BLaER1 treated with 17β-estradiol and CSF1 and Interleukin-3, amounts not matched to agents 10 nM and 100 nM (cell line): ENCODE measurements at regions not wholly inside any gene's neighbourhood (a gene's known extent, or its start where the extent isn't known, plus 50 kb on each side); places are given as distances from the start of the nearest gene placed in this dataset.

Source experiments
- H3K27ac ChIP-seq, 11 experiments: shearing (Covaris generic); formaldehyde crosslinking; 2 replicates each; pipeline ENCODE4 v1.8.1; 2022
- H3K27me3 ChIP-seq, 11 experiments: shearing (Covaris generic); formaldehyde crosslinking; 2 replicates each; pipeline ENCODE4 v1.8.1; 2022
- H3K36me3 ChIP-seq, 11 experiments: shearing (Covaris generic); formaldehyde crosslinking; 2 replicates each; pipeline ENCODE4 v1.8.1; 2022
- H3K4me1 ChIP-seq, 10 experiments: shearing (Covaris generic); formaldehyde crosslinking; 2 replicates each; pipeline ENCODE4 v1.8.1; 2022
- H3K4me2 ChIP-seq, 11 experiments: shearing (Covaris generic); formaldehyde crosslinking; 2 replicates each; pipeline ENCODE4 v1.8.1; 2022
- H3K4me3 ChIP-seq, 10 experiments: shearing (Covaris generic); formaldehyde crosslinking; 2 replicates each; pipeline ENCODE4 v1.8.1; 2022
- H3K9ac ChIP-seq, 11 experiments: shearing (Covaris generic); formaldehyde crosslinking; 2 replicates each; pipeline ENCODE4 v1.8.1; 2022
- H3K9me3 ChIP-seq, 11 experiments: shearing (Covaris generic); formaldehyde crosslinking; replicated peaks in 1 of 11; 2 replicates each; pipeline ENCODE4 v1.8.1; 2022
- H4K20me1 ChIP-seq, 11 experiments: shearing (Covaris generic); formaldehyde crosslinking; 2 replicates each; pipeline ENCODE4 v1.8.1; 2022
- Cebpa-rat ChIP-seq, 11 experiments: shearing (Covaris generic); IDR thresholded peaks; 2 replicates each; pipeline ENCODE4 v1.8.1; 2022

DNA sequence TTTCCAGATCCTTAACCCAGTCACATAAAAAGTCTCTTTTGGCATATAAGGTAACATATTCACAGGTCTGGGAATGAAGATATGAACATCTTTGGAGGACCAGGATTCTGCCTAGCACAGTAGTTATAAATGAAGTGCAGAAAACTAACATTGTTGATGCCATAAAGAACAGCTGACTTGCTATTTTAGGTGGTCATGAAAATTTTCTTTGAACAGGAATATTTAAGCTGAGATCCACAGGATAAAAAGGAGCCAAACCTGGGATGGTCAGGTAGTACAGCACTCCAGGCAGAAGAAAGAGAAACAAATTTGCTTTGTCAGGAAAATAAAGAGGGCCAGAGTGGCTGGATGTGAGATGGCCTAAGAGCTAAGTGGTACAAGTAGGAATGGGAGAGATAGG is 80.0 kb downstream of the CENPW start:
- no peak overlapping the region for H3K4me2 ChIP-seq
- no peak overlapping the region for H3K4me3 ChIP-seq
- no peaks in the 10 kb centered on the region for H3K27me3 ChIP-seq
- H3K9ac ChIP-seq: no peak overlapping the region
- no peak overlapping the region for H3K27ac ChIP-seq
- H3K9me3 ChIP-seq: peaks cover 0 to 16% (median 12%) of the 10 kb centered on the region in 11 experiments; a peak in 13 of 22 replicates
- no peaks in the 10 kb centered on the region for H3K4me1 ChIP-seq
- no peaks in the 10 kb centered on the region for H4K20me1 ChIP-seq
- TF ChIP-seq Cebpa-rat (IDR thresholded peaks at IDR 0.05): no peak
- H3K36me3 ChIP-seq: no peaks in the 10 kb centered on the region

GRCh38 chr6:126422912-126423311 is 83.0 kb downstream of the CENPW start:
- H3K4me1 ChIP-seq: no peaks in the 10 kb centered on the region
- H3K36me3 ChIP-seq: no peaks in the 10 kb centered on the region
- no peaks in the 10 kb centered on the region for H4K20me1 ChIP-seq
- H3K9ac ChIP-seq: no peak overlapping the region
- no peak overlapping the region for H3K4me2 ChIP-seq
- TF ChIP-seq Cebpa-rat (IDR thresholded peaks at IDR 0.05): no peak
- H3K4me3 ChIP-seq: no peak overlapping the region
- no peaks in the 10 kb centered on the region for H3K9me3 ChIP-seq
- no peaks in the 10 kb centered on the region for H3K27me3 ChIP-seq
- H3K27ac ChIP-seq: no peak overlapping the region

DNA sequence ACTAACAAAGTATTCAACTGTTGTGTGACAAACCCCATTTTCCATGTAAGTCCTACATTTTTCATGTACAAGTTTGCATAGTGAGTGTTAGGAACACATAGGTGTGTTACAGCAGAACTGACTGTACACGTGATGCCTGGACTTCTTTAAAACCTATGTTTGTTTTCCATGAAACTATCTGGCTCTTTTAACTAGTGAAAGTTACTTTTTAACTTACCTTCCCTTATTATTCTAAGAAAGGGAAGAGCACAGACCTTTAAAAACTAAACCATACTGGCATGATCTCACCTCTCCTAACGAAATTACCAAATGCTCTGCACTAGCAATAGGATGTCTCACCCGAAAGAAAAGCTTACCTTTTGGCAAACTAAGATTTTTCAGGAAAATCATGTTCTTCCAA is 87.8 kb downstream of the CENPW start:
- H3K27me3 ChIP-seq: no peaks in the 10 kb centered on the region
- H3K4me3 ChIP-seq: no peak overlapping the region
- H3K4me2 ChIP-seq: no peak overlapping the region
- no peak overlapping the region for H3K9ac ChIP-seq
- H3K9me3 ChIP-seq: no peaks in the 10 kb centered on the region
- H3K4me1 ChIP-seq: no peaks in the 10 kb centered on the region
- no peak for TF ChIP-seq Cebpa-rat (IDR thresholded peaks at IDR 0.05)
- no peaks in the 10 kb centered on the region for H4K20me1 ChIP-seq
- no peaks in the 10 kb centered on the region for H3K36me3 ChIP-seq
- H3K27ac ChIP-seq: no peak overlapping the region

DNA sequence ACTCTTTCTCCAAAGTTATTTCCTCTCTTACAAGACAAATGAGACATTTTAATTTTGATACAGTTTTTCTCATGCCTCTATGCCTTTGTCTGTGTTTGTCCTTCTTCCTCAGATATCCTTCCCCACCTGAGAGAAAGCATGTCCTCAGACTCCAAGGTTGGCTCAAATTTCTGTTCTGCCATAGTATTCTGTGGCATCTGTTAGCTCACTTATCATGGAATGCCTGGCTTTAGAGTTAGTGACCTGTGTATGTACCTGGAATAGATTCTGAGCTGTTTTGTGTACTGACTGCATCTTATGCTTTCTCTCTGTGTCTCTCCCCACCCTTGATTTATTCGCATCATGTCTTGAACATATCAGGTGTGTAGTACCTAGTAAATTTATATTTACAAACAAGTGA is 90.0 kb downstream of the CENPW start:
- no peak for TF ChIP-seq Cebpa-rat (IDR thresholded peaks at IDR 0.05)

GRCh38 chr6:126432564-126432963 is 92.6 kb downstream of the CENPW start:
- Histone ChIP-seq H3K9me3 (no peaks in the 10 kb centered on the region), H3K9ac (no peak overlapping the region), H3K4me2 (no peak overlapping the region), H4K20me1 (no peaks in the 10 kb centered on the region), H3K4me1 (no peaks in the 10 kb centered on the region), H3K27ac (no peak overlapping the region), H3K4me3 (no peak overlapping the region), H3K27me3 (no peaks in the 10 kb centered on the region), H3K36me3 (no peaks in the 10 kb centered on the region)
- TF ChIP-seq Cebpa-rat (IDR thresholded peaks at IDR 0.05): no peak

More for the DNA sequence above, 90.0 kb downstream of the CENPW start:
- no peak overlapping the region for H3K9ac ChIP-seq
- no peaks in the 10 kb centered on the region for H3K36me3 ChIP-seq
- no peak overlapping the region for H3K4me3 ChIP-seq
- no peaks in the 10 kb centered on the region for H3K27me3 ChIP-seq
- H3K9me3 ChIP-seq: no peaks in the 10 kb centered on the region
- no peak overlapping the region for H3K27ac ChIP-seq
- H3K4me1 ChIP-seq: no peaks in the 10 kb centered on the region
- no peak overlapping the region for H3K4me2 ChIP-seq
- no peaks in the 10 kb centered on the region for H4K20me1 ChIP-seq

GRCh38 chr6:126433927-126434326 is 94.0 kb downstream of the CENPW start:
- no peak overlapping the region for H3K4me3 ChIP-seq

DNA sequence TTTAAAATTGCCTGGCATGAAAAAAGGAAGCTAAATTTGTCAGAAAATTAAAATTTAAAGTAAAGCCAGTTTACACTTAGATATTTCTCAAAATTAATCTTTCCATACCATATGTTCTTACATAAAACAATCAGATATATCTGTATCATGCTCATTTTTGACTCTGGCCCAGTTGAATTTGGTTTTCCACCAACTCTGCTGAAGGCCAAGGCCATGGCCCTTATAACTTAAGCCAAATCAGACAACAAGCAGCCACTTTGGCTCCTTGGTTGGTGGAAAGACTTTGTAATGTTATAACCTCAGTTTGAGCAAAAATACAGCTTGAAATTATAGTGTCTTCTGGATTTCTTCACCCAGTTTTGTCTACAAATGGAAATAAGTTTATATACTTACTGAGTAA is 97.3 kb downstream of the CENPW start:
- H3K9me3 ChIP-seq: no peaks in the 10 kb centered on the region
- no peak overlapping the region for H3K4me3 ChIP-seq
- H3K4me2 ChIP-seq: no peak overlapping the region
- no peak overlapping the region for H3K27ac ChIP-seq
- no peaks in the 10 kb centered on the region for H4K20me1 ChIP-seq
- no peak for TF ChIP-seq Cebpa-rat (IDR thresholded peaks at IDR 0.05)
- H3K36me3 ChIP-seq: no peaks in the 10 kb centered on the region
- no peaks in the 10 kb centered on the region for H3K4me1 ChIP-seq
- no peak overlapping the region for H3K9ac ChIP-seq
- no peaks in the 10 kb centered on the region for H3K27me3 ChIP-seq

More at GRCh38 chr6:126433927-126434326, 94.0 kb downstream of the CENPW start:
- Histone ChIP-seq H3K4me1 (no peaks in the 10 kb centered on the region), H3K27ac (no peak overlapping the region), H4K20me1 (no peaks in the 10 kb centered on the region), H3K27me3 (no peaks in the 10 kb centered on the region), H3K36me3 (no peaks in the 10 kb centered on the region), H3K4me2 (no peak overlapping the region), H3K9ac (no peak overlapping the region), H3K9me3 (no peaks in the 10 kb centered on the region)
- TF ChIP-seq Cebpa-rat (IDR thresholded peaks at IDR 0.05): no peak

- no peaks in the 10 kb centered on the region for H3K36me3 ChIP-seq
- no peak overlapping the region for H3K4me3 ChIP-seq
- no peaks in the 10 kb centered on the region for H3K27me3 ChIP-seq
- TF ChIP-seq Cebpa-rat (IDR thresholded peaks at IDR 0.05): no peak
- no peaks in the 10 kb centered on the region for H3K9me3 ChIP-seq
- H3K9ac ChIP-seq: no peak overlapping the region
- H3K4me2 ChIP-seq: no peak overlapping the region
- H4K20me1 ChIP-seq: no peaks in the 10 kb centered on the region
- no peak overlapping the region for H3K27ac ChIP-seq
- no peaks in the 10 kb centered on the region for H3K4me1 ChIP-seq
Observed at GRCh38 chr6:126439040-126439439, 99.1 kb downstream of the CENPW start.

- H3K4me3 ChIP-seq: no peak overlapping the region
- H3K27ac ChIP-seq: no peak overlapping the region
- no peaks in the 10 kb centered on the region for H3K27me3 ChIP-seq
- TF ChIP-seq Cebpa-rat (IDR thresholded peaks at IDR 0.05): no peak
- H3K9me3 ChIP-seq: no peaks in the 10 kb centered on the region
- no peaks in the 10 kb centered on the region for H3K36me3 ChIP-seq
- no peak overlapping the region for H3K9ac ChIP-seq
- H4K20me1 ChIP-seq: no peaks in the 10 kb centered on the region
- no peak overlapping the region for H3K4me2 ChIP-seq
- no peaks in the 10 kb centered on the region for H3K4me1 ChIP-seq
Observed at GRCh38 chr6:126440923-126441322, 101.0 kb downstream of the CENPW start.

- Histone ChIP-seq H3K27me3 (no peaks in the 10 kb centered on the region), H3K4me3 (no peak overlapping the region), H3K4me2 (no peak overlapping the region), H3K36me3 (no peaks in the 10 kb centered on the region), H3K27ac (no peak overlapping the region), H3K9me3 (no peaks in the 10 kb centered on the region), H3K9ac (no peak overlapping the region), H3K4me1 (no peaks in the 10 kb centered on the region), H4K20me1 (no peaks in the 10 kb centered on the region)
- no peak for TF ChIP-seq Cebpa-rat (IDR thresholded peaks at IDR 0.05)
Observed at GRCh38 chr6:126444659-126445273, 104.9 kb downstream of the CENPW start.
